OCI-LY1 (cell line): ENCODE measurements at regions not wholly inside any gene's neighbourhood (a gene's known extent, or its start where the extent isn't known, plus 50 kb on each side); places are given as distances from the start of the nearest gene placed in this dataset.

ENCODE experiments used
- H2AFZ ChIP-seq: fragments of 200-600 bp; sonication (generic), shearing (Covaris generic); 2 replicates; pipeline ENCODE4 v1.6.0; 2014; ENCODE audit warnings: antibody characterized with exemption, mild to moderate bottlenecking, low read length
- H3F3A ChIP-seq: fragments of 200-600 bp; sonication (generic), shearing (Covaris generic); 2 replicates; pipeline ENCODE4 v1.6.0; 2014; ENCODE audit warnings: mild to moderate bottlenecking, antibody characterized with exemption, low read length, moderate library complexity; ENCODE audit not compliant: insufficient read depth
- H3K27ac ChIP-seq: fragments of 200-600 bp; sonication (generic); 2 replicates; pipeline ENCODE4 v1.5.1; 2014; ENCODE audit warnings: low read length, mixed run types, mild to moderate bottlenecking, low read depth; ENCODE audit not compliant: poor library complexity, severe bottlenecking
- H3K27me3 ChIP-seq: fragments of 200-600 bp; sonication (generic); 2 replicates; pipeline ENCODE4 v1.6.0; 2014; ENCODE audit warnings: antibody characterized with exemption, mild to moderate bottlenecking, low read length, moderate library complexity; ENCODE audit not compliant: insufficient read depth
- H3K36me3 ChIP-seq: fragments of 200-600 bp; sonication (generic); 2 replicates; pipeline ENCODE4 v1.6.1; 2014; ENCODE audit warnings: mild to moderate bottlenecking, antibody characterized with exemption, low read length, moderate library complexity, mixed read lengths; ENCODE audit not compliant: insufficient read depth
- H3K4me1 ChIP-seq: fragments of 200-600 bp; sonication (generic); 2 replicates; pipeline ENCODE4 v1.5.1; 2014; ENCODE audit warnings: mild to moderate bottlenecking, low read length, moderate library complexity; ENCODE audit not compliant: insufficient read depth, severe bottlenecking
- H3K4me2 ChIP-seq: fragments of 200-600 bp; sonication (generic), shearing (Covaris generic); 2 replicates; pipeline ENCODE4 v1.6.1; 2014; ENCODE audit warnings: low read length
- H3K4me3 ChIP-seq: fragments of 200-600 bp; sonication (generic); 2 replicates; pipeline ENCODE4 v1.5.1; 2014; ENCODE audit warnings: low read length, low read depth, mild to moderate bottlenecking, mixed read lengths; ENCODE audit not compliant: poor library complexity, severe bottlenecking
- H3K79me2 ChIP-seq: fragments of 200-600 bp; shearing (Covaris generic); 2 replicates; pipeline ENCODE4 v1.6.1; 2016; ENCODE audit warnings: mixed run types, low read length, mixed read lengths; ENCODE audit not compliant: insufficient read depth
- H3K9ac ChIP-seq: fragments of 200-600 bp; sonication (generic), shearing (Covaris generic); 2 replicates; pipeline ENCODE4 v1.6.1; 2014; ENCODE audit warnings: mild to moderate bottlenecking, low read length, mixed read lengths
- H3K9me2 ChIP-seq: fragments of 200-600 bp; sonication (generic), shearing (Covaris generic); 2 replicates; pipeline ENCODE4 v1.6.1; 2014; ENCODE audit warnings: low read depth, mild to moderate bottlenecking, low read length, mixed read lengths
- H3K9me3 ChIP-seq: fragments of 200-600 bp; shearing (Covaris generic); 2 replicates; pipeline ENCODE4 v1.6.1; 2014; ENCODE audit warnings: low read length, mixed read lengths
- H4K20me1 ChIP-seq: fragments of 200-600 bp; sonication (generic), shearing (Covaris generic); 2 replicates; pipeline ENCODE4 v1.6.0; 2016; ENCODE audit warnings: mild to moderate bottlenecking, low read length; ENCODE audit not compliant: insufficient read depth
- EZH2 ChIP-seq: fragments of 200-600 bp; sonication (generic), shearing (Covaris generic); IDR thresholded peaks from 2 replicates; pipeline ENCODE4 v1.8.0; 2017; ENCODE audit warnings: borderline replicate concordance, mixed run types, mild to moderate bottlenecking, antibody characterized with exemption, low read length, moderate library complexity, mixed read lengths
- TF ChIP-seq, protein P1 (sequence below): fragments of 200-600 bp; sonication (generic), shearing (Covaris generic); IDR thresholded peaks from 2 replicates; pipeline ENCODE4 v1.5.1; 2017; ENCODE audit warnings: mild to moderate bottlenecking, antibody characterized with exemption, low read length, moderate library complexity, mixed read lengths

DNA sequence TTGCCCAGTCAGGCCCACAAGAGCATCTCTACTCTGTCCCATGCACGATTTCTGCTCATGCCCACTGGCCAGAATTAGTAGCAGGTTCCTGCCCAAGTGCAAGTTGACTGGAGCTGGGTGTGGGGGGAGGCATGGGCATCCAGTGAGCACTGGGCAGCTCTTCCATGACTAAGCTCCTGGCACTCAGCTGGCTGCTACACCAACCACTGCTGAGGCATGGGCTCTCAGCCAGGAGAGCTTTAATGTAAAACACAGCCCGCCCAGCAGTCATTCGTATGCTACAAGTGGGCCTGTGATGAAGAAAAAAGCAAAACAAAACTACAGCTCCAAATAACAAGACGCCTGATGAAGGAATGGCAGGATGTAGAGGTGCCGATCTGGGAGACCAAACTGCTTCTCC is 335.4 kb upstream of the PFKP start:
- no peak overlapping the region for H3K27ac ChIP-seq
- H3K9ac ChIP-seq, result no peak overlapping the region
- H3K36me3 ChIP-seq, result no peaks in the 10 kb centered on the region
- no peaks in the 10 kb centered on the region for H3K79me2 ChIP-seq
- H3K9me3 ChIP-seq, result no peaks in the 10 kb centered on the region
- no peak overlapping the region for H3K4me2 ChIP-seq
- no peaks in the 10 kb centered on the region for H4K20me1 ChIP-seq
- H3K27me3 ChIP-seq, result no peaks in the 10 kb centered on the region
- no peaks in the 10 kb centered on the region for H3K4me1 ChIP-seq
- H3F3A ChIP-seq, result no peaks in the 10 kb centered on the region
- H3K9me2 ChIP-seq, result no peaks in the 10 kb centered on the region
- no peak overlapping the region for H3K4me3 ChIP-seq
- H2AFZ ChIP-seq, result no peak overlapping the region
- TF ChIP-seq EZH2, result no peak
- TF ChIP-seq, protein P1, sequence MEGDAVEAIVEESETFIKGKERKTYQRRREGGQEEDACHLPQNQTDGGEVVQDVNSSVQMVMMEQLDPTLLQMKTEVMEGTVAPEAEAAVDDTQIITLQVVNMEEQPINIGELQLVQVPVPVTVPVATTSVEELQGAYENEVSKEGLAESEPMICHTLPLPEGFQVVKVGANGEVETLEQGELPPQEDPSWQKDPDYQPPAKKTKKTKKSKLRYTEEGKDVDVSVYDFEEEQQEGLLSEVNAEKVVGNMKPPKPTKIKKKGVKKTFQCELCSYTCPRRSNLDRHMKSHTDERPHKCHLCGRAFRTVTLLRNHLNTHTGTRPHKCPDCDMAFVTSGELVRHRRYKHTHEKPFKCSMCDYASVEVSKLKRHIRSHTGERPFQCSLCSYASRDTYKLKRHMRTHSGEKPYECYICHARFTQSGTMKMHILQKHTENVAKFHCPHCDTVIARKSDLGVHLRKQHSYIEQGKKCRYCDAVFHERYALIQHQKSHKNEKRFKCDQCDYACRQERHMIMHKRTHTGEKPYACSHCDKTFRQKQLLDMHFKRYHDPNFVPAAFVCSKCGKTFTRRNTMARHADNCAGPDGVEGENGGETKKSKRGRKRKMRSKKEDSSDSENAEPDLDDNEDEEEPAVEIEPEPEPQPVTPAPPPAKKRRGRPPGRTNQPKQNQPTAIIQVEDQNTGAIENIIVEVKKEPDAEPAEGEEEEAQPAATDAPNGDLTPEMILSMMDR, result no peak

DNA sequence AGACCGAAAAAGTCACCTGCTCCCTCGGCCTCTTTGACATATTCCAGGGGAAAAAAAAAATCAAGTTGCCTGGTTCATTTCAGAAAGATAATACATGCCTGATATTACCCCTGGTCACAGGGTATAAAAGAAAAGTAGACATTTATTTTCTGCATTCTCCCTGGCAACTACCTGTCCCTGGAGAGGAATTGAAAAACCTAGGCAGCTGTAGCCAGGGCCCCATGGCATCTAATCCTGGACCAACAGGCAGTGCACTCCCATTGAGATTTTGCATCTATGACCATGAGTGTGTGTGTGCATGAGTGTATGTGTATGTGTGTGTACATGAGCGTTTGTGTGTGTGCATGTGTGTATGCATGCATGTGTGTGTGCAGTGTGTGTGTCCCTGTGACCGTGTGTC is 338.2 kb upstream of the PFKP start:
- Histone ChIP-seq H3K9me3 (no peaks in the 10 kb centered on the region), H3K4me2 (no peak overlapping the region), H4K20me1 (no peaks in the 10 kb centered on the region), H3K36me3 (no peaks in the 10 kb centered on the region), H3K79me2 (no peaks in the 10 kb centered on the region), H3K4me3 (no peak overlapping the region), H3K9me2 (no peaks in the 10 kb centered on the region), H2AFZ (no peak overlapping the region), H3K27ac (no peak overlapping the region), H3K4me1 (no peaks in the 10 kb centered on the region), H3F3A (no peaks in the 10 kb centered on the region), H3K27me3 (no peaks in the 10 kb centered on the region), H3K9ac (no peak overlapping the region)
- TF ChIP-seq EZH2, result no peak
- TF ChIP-seq, protein P1, result no peak

DNA sequence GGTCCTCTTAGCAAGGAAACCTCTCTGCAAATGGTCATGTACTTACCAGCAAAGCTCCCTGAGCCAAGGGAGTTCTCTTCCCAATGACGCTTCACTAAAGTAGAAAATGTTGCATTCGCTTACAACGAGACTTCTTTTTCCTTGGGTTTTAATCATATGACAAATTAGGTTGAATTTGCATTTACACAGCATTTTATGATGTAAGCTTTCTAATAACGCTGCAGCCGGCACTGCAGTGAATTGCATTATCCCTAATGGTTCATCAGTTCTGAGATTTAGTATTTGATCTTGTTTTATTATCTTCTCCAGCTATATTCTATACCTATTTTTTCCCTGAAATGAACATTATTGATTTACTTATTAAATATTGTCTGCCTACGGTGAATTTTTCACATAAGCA is 339.3 kb upstream of the PFKP start:
- Histone ChIP-seq H3K79me2 (no peaks in the 10 kb centered on the region), H3K27me3 (no peaks in the 10 kb centered on the region), H3K36me3 (no peaks in the 10 kb centered on the region), H2AFZ (no peak overlapping the region), H3K4me3 (no peak overlapping the region), H3K9me2 (no peaks in the 10 kb centered on the region), H3F3A (no peaks in the 10 kb centered on the region), H3K27ac (no peak overlapping the region), H4K20me1 (no peaks in the 10 kb centered on the region), H3K4me1 (no peaks in the 10 kb centered on the region), H3K4me2 (no peak overlapping the region), H3K9me3 (no peaks in the 10 kb centered on the region), H3K9ac (no peak overlapping the region)
- no peak for TF ChIP-seq EZH2
- TF ChIP-seq, protein P1, result no peak
